HG03039 (cell line): ENCODE measurements at regions not wholly inside any gene's neighbourhood (a gene's known extent, or its start where the extent isn't known, plus 50 kb on each side); places are given as distances from the start of the nearest gene placed in this dataset.

Experiments
- ATAC-seq: cut with Tn5 transposase; IDR thresholded peaks from one replicate; pipeline ENCODE4 v1.9.1; 2021; ENCODE audit warnings: mild to moderate bottlenecking, moderate library complexity; ENCODE audit not compliant: unreplicated experiment

GRCh38 chr3:87045473-87045872 is 54.5 kb upstream of the VGLL3 start:
- no peak for ATAC-seq

GRCh38 chr3:87044846-87045245 is 53.9 kb upstream of the VGLL3 start:
- ATAC-seq = no peak

GRCh38 chr3:87044409-87044808 is 53.5 kb upstream of the VGLL3 start:
- ATAC-seq = no peak

GRCh38 chr3:87041191-87041590 is 50.2 kb upstream of the VGLL3 start:
- no peak for ATAC-seq
